HepG2 (cell line): ENCODE measurements at regions not wholly inside any gene's neighbourhood (a gene's known extent, or its start where the extent isn't known, plus 50 kb on each side); places are given as distances from the start of the nearest gene placed in this dataset.

Experiments used
- ATAC-seq: fragments of 200-7000 bp; cut with Tn5 transposase; 3 replicates; pipeline ENCODE4 v1.9.1; 2020; ENCODE audit warnings: mild to moderate bottlenecking, moderate library complexity
- BruUV-seq: library from RNA; stranded (reverse); fragments of 400-500 nt; replicated peaks from 2 replicates; lab custom pipeline; 2021; lab: Mats Ljungman, UMichigan
- CTCF ChIA-PET: fragments of 300-600 bp; formaldehyde crosslinking; extraction: SDS; loops from one replicate; lab custom pipeline; 2021; ENCODE audit warnings: low total read pairs, inconsistent platforms, low intra/inter-chr PET ratio; lab: Yijun Ruan, JAX
- POLR2A ChIA-PET: fragments of 350-600 bp; sonication (Branson Sonifier 250); formaldehyde crosslinking; loops from one replicate; lab custom pipeline; 2020; ENCODE audit warnings: antibody characterized with exemption, inconsistent platforms; lab: Yijun Ruan, JAX
- DNase-seq: peaks from one replicate; pipeline ENCODE4 v3.0.0-alpha.2; 2015; ENCODE audit warnings: low spot score
- FAIRE-seq: peaks from 3 replicates; lab custom pipeline; 2011; peaks lifted over from hg19 to GRCh38; lab: Jason Lieb, UNC
- H2AFZ ChIP-seq: one replicate; pipeline ENCODE4 v1.6.1; 2011; ENCODE audit warnings: low read length, inconsistent platforms
- H3K27ac ChIP-seq: fragments of 300-600 bp; 3 replicates; pipeline ENCODE4 v1.8.0; 2011; ENCODE audit warnings: mixed run types, mild to moderate bottlenecking, mixed read lengths, low read length, inconsistent platforms; ENCODE audit not compliant: insufficient read depth; ENCODE audit errors: extremely low read length
- H3K27me3 ChIP-seq, 2 experiments: fragments of 200-600 bp in 1 of 2; 2 replicates in 1 of 2; 3 replicates in 1 of 2; pipeline versions ENCODE4 v1.6.0 to v1.8.0; 2011; ENCODE audit warnings: low read length in 2 of 2, mild to moderate bottlenecking in 2 of 2, moderate library complexity in 2 of 2, inconsistent platforms in 1 of 2; ENCODE audit not compliant: insufficient read depth in 2 of 2, control insufficient read depth in 1 of 2
- H3K36me3 ChIP-seq, 2 experiments: fragments of 200-600 bp in 1 of 2; replicated peaks in 1 of 2; 2 replicates in 1 of 2; 3 replicates in 1 of 2; pipeline versions ENCODE4 v1.5.1 to v1.8.0; 2011; ENCODE audit warnings: low read length in 2 of 2, inconsistent platforms in 1 of 2; ENCODE audit not compliant: insufficient read depth in 2 of 2, control insufficient read depth in 1 of 2
- H3K4me1 ChIP-seq: 2 replicates; pipeline ENCODE4 v1.5.1; 2012; ENCODE audit warnings: low read length, inconsistent platforms; ENCODE audit not compliant: insufficient read depth
- H3K4me2 ChIP-seq: 2 replicates; pipeline ENCODE4 v1.6.0; 2011; ENCODE audit warnings: low read depth, low read length, inconsistent platforms
- H3K4me3 ChIP-seq, 3 experiments: fragments of 200-600 bp in 1 of 3; sonication (generic), shearing (Covaris generic) in 1 of 3; replicated peaks in 1 of 3; 2 replicates each; pipeline ENCODE4 v1.5.1; 2011 to 2016; ENCODE audit warnings: low read length in 3 of 3, inconsistent platforms in 2 of 3, low read depth in 2 of 3, mild to moderate bottlenecking in 2 of 3, control low read depth in 1 of 3, mixed read lengths in 1 of 3; ENCODE audit not compliant: insufficient read depth in 1 of 3
- H3K79me2 ChIP-seq: one replicate; pipeline ENCODE4 v1.6.1; 2011; ENCODE audit warnings: low read length, inconsistent platforms; ENCODE audit not compliant: insufficient read depth
- H3K9ac ChIP-seq: 2 replicates; pipeline ENCODE4 v1.6.0; 2011; ENCODE audit warnings: mild to moderate bottlenecking, low read depth, low read length, inconsistent platforms; ENCODE audit not compliant: insufficient read depth
- H3K9me3 ChIP-seq: 2 replicates; pipeline ENCODE4 v1.5.1; 2012; ENCODE audit warnings: mild to moderate bottlenecking, low read length
- H4K20me1 ChIP-seq: 2 replicates; pipeline ENCODE4 v1.6.0; 2011; ENCODE audit warnings: inconsistent platforms, mild to moderate bottlenecking, low read length, moderate library complexity; ENCODE audit not compliant: insufficient read depth
- FOXP4 ChIP-seq: sonication (generic); formaldehyde crosslinking; IDR thresholded peaks from 2 replicates; pipeline ENCODE4 v1.4.0; 2020; ENCODE audit warnings: missing genetic modification reagents
- MLLT10 ChIP-seq: sonication (generic); formaldehyde crosslinking; IDR thresholded peaks from 2 replicates; pipeline ENCODE4 v1.4.0; 2020; ENCODE audit warnings: missing genetic modification reagents
- ZBTB39 ChIP-seq: sonication (generic); formaldehyde crosslinking; IDR thresholded peaks from 2 replicates; pipeline ENCODE4 v1.5.0; 2020; ENCODE audit warnings: missing genetic modification reagents
- ZNF34 ChIP-seq: sonication (generic); formaldehyde crosslinking; IDR thresholded peaks from 2 replicates; pipeline ENCODE4 v1.4.0; 2020; ENCODE audit warnings: mild to moderate bottlenecking, missing genetic modification reagents, borderline replicate concordance
- ZNF670 ChIP-seq: sonication (generic); formaldehyde crosslinking; IDR thresholded peaks from 2 replicates; pipeline ENCODE4 v1.8.0; 2022; ENCODE audit warnings: mild to moderate bottlenecking, missing genetic modification reagents, borderline replicate concordance
- ZNF674 ChIP-seq: sonication (generic); formaldehyde crosslinking; IDR thresholded peaks from 2 replicates; pipeline ENCODE4 v1.5.0; 2020; ENCODE audit warnings: low read depth, mild to moderate bottlenecking, missing genetic modification reagents
- WGBS: methylation state at CpG from one replicate; pipeline ENCODE4 v1.1.6; 2017; ENCODE audit warnings: low lambda C conversion rate; 5-methylcytosine and 5-hydroxymethylcytosine counted together
- in situ Hi-C: cut with HindIII; loops from 2 replicates; pipeline ENCODE4 v1.10.0; 2017; ENCODE audit warnings: low pct_unique_long_range_greater_than_20kb; ENCODE audit not compliant: extremely low pct_ligation_motif_present
- intact Hi-C: fragments of 100-400 bp; cut with micrococcal nuclease; formaldehyde crosslinking; loops from one replicate; pipeline ENCODE4 v1.10.0; 2022; ENCODE audit not compliant: unreplicated experiment
- TF ChIP-seq, protein P1 (sequence below): IDR thresholded peaks from 2 replicates; pipeline ENCODE4 v1.6.1; 2016; ENCODE audit warnings: low read depth, missing genetic modification reagents, missing compliant biosample characterization
- TF ChIP-seq, protein P2 (sequence below): IDR thresholded peaks from 2 replicates; pipeline ENCODE4 v1.6.1; 2018; ENCODE audit warnings: missing genetic modification reagents
- TF ChIP-seq, protein P3 (sequence below): sonication (generic); formaldehyde crosslinking; IDR thresholded peaks from 2 replicates; pipeline ENCODE4 v1.5.1; 2020; ENCODE audit warnings: mild to moderate bottlenecking, missing genetic modification reagents

DNA sequence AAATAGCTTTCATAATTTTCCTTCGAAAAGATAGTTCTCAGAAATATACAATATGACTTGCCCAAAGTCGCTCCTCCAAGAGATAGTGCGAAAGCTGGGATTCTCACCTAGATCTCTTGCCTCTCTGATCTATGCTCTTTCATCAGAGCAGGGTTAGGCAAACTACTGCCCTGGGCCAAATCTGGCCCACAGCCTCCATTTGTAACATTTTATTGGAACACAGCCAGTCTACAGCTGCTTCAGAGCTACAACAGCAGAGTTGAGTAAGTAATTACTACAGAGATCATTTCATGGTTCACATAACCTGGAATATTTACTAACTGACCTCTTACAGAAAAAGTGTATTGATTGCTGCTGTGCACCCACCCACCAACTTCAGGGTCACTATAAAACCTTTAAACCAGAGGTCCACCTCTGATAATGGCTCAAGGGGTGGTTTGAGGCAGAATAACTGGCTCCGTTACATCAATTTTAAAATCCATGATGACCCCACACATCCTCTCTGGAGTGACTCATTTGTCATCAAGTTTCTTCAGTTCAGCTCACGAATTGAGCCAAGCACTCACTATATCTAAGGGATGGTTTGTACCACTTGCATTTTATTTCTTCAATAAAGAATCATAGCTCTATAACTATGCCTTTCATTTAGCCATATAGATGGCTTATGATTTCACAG, 1019.0 kb downstream of the XPNPEP1 start:
- no peak for ATAC-seq
- no peak overlapping the region for H3K4me3 ChIP-seq
- H3K4me2 ChIP-seq = no peak overlapping the region
- POLR2A ChIA-PET = no interaction called here
- no TSS peak for BruUV-seq
- no peaks in the 10 kb centered on the region for H3K4me1 ChIP-seq
- DNase-seq = no peak
- no peaks in the 10 kb centered on the region for H3K27me3 ChIP-seq
- no peak overlapping the region for H2AFZ ChIP-seq
- H4K20me1 ChIP-seq = no peaks in the 10 kb centered on the region
- peaks cover 5% of the 10 kb centered on the region; the same call in 1 of the 2 replicates for H3K9me3 ChIP-seq
- FAIRE-seq = no peak
- WGBS = 45% methylated on average over 5 of the region's 5 CpGs
- H3K9ac ChIP-seq = no peak overlapping the region
- H3K27ac ChIP-seq = no peak overlapping the region
- TF ChIP-seq MLLT10 (CRISPR knock-in tag) = no peak
- TF ChIP-seq ZNF34 = no peak
- TF ChIP-seq, protein P1, sequence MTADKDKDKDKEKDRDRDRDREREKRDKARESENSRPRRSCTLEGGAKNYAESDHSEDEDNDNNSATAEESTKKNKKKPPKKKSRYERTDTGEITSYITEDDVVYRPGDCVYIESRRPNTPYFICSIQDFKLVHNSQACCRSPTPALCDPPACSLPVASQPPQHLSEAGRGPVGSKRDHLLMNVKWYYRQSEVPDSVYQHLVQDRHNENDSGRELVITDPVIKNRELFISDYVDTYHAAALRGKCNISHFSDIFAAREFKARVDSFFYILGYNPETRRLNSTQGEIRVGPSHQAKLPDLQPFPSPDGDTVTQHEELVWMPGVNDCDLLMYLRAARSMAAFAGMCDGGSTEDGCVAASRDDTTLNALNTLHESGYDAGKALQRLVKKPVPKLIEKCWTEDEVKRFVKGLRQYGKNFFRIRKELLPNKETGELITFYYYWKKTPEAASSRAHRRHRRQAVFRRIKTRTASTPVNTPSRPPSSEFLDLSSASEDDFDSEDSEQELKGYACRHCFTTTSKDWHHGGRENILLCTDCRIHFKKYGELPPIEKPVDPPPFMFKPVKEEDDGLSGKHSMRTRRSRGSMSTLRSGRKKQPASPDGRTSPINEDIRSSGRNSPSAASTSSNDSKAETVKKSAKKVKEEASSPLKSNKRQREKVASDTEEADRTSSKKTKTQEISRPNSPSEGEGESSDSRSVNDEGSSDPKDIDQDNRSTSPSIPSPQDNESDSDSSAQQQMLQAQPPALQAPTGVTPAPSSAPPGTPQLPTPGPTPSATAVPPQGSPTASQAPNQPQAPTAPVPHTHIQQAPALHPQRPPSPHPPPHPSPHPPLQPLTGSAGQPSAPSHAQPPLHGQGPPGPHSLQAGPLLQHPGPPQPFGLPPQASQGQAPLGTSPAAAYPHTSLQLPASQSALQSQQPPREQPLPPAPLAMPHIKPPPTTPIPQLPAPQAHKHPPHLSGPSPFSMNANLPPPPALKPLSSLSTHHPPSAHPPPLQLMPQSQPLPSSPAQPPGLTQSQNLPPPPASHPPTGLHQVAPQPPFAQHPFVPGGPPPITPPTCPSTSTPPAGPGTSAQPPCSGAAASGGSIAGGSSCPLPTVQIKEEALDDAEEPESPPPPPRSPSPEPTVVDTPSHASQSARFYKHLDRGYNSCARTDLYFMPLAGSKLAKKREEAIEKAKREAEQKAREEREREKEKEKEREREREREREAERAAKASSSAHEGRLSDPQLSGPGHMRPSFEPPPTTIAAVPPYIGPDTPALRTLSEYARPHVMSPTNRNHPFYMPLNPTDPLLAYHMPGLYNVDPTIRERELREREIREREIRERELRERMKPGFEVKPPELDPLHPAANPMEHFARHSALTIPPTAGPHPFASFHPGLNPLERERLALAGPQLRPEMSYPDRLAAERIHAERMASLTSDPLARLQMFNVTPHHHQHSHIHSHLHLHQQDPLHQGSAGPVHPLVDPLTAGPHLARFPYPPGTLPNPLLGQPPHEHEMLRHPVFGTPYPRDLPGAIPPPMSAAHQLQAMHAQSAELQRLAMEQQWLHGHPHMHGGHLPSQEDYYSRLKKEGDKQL = no peak
- TF ChIP-seq, protein P2, sequence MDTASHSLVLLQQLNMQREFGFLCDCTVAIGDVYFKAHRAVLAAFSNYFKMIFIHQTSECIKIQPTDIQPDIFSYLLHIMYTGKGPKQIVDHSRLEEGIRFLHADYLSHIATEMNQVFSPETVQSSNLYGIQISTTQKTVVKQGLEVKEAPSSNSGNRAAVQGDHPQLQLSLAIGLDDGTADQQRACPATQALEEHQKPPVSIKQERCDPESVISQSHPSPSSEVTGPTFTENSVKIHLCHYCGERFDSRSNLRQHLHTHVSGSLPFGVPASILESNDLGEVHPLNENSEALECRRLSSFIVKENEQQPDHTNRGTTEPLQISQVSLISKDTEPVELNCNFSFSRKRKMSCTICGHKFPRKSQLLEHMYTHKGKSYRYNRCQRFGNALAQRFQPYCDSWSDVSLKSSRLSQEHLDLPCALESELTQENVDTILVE (CRISPR knock-in tag) = no peak
- no peak for TF ChIP-seq ZNF670 (CRISPR knock-in tag)
- TF ChIP-seq, protein P3, sequence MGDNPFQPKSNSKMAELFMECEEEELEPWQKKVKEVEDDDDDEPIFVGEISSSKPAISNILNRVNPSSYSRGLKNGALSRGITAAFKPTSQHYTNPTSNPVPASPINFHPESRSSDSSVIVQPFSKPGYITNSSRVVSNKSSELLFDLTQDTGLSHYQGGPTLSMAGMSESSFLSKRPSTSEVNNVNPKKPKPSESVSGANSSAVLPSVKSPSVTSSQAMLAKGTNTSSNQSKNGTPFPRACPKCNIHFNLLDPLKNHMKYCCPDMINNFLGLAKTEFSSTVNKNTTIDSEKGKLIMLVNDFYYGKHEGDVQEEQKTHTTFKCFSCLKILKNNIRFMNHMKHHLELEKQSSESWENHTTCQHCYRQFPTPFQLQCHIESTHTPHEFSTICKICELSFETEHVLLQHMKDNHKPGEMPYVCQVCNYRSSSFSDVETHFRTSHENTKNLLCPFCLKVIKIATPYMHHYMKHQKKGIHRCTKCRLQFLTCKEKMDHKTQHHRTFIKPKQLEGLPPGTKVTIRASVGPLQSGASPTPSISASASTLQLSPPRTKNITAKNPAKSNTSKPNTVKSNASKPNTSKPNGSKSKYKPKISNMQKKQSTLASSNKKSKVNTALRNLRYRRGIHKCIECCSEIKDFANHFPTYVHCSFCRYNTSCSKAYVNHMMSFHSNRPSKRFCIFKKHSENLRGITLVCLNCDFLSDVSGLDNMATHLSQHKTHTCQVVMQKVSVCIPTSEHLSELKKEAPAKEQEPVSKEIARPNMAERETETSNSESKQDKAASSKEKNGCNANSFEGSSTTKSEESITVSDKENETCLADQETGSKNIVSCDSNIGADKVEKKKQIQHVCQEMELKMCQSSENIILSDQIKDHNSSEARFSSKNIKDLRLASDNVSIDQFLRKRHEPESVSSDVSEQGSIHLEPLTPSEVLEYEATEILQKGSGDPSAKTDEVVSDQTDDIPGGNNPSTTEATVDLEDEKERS (CRISPR knock-in tag) = no peak
- TF ChIP-seq FOXP4 (CRISPR knock-in tag) = no peak
- no peak for TF ChIP-seq ZBTB39
- TF ChIP-seq ZNF674 = no peak
- CTCF ChIA-PET = no interaction called here
- H3K79me2 ChIP-seq = no peaks in the 10 kb centered on the region
- intact Hi-C loops = no loop called here
- no peaks in the 10 kb centered on the region for H3K36me3 ChIP-seq
- in situ Hi-C loops = no loop called here
